Activated CD4-positive, CD25-positive, alpha-beta regulatory T cell treated with anti-CD3 and anti-CD28 coated beads, Interleukin-2, amount 50 U/mL, for 16 hours (primary cell): ENCODE measurements at regions not wholly inside any gene's neighbourhood (a gene's known extent, or its start where the extent isn't known, plus 50 kb on each side); places are given as distances from the start of the nearest gene placed in this dataset.

Experiments
- DNase-seq: peaks from one replicate; pipeline ENCODE4 v3.0.0-alpha.2; 2020; ENCODE audit warnings: low read depth, low spot score

DNA sequence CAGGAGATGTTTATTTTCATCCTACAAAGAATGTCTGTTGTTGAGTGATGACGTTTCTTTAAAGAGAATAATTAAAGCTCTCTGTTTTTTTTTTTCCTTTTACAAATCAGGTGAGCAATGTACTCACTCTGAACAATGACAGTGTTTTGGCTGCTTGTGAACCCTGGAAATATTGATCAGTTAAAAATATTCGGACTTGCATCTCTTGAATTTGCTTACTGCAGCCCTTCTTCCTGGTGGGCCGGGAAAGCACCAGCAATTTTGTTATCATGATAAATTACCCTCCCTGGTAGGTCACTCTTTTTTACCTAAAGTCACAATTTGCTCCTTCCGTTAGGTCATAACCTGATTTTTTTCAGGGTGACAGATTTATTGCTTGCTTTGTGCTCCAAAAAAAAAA lies 72.3 kb upstream of the NR5A2 start:
- no peak for DNase-seq

DNA sequence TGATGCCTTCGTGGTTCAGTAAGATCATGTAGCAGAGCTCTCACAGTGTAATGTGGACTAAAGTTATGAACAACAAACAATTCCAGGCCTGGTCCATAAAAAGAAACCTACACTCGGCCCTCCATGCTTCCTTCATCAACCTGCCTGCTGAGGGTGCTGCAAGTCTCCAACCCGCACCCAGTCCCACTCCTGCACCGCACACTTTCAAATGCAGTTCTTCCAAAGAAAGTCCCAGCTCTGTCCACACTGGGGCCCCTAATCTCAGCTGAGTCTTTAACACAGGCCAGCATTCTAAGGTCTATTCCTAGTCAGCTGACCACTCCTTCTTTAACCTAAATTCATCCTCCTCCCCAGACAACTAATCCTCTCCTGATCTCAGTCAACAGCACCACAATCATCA lies 71.5 kb upstream of the NR5A2 start:
- DNase-seq, result no peak

DNA sequence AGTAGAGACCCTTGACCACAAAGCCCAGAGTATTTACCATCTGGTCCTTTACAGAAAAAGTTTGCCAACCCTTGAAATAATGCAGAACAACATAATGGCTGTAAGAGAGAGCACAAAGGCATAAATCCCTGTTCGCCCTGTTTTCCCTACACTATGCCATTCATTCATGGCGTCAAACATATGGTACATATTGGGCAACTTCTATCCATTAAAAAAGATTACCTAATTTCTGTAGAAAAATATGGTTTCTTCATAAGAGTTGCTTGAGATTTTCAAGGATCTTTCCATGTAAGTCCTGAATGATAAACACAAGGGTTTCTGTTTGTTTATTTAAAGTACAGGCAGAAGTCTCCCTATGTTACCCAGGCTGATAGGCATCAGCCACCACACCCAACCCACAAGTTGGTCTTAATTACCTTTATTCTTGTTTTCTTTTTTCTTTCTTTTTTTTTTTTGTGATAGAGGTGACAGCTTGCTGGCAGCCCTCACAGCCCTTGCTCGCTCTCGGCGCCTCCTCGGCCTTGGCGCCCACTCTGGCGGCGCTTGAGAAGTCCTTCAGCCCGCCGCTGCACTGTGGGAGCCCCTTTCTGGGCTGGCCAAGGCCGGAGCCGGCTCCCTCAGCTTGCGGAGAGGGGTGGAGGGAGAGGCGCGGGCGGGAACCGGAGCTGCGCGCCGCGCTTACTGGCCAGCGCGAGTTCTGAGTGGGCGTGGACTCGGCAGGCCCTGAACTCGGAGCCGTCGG lies 68.3 kb upstream of the NR5A2 start:
- no peak for DNase-seq

DNA sequence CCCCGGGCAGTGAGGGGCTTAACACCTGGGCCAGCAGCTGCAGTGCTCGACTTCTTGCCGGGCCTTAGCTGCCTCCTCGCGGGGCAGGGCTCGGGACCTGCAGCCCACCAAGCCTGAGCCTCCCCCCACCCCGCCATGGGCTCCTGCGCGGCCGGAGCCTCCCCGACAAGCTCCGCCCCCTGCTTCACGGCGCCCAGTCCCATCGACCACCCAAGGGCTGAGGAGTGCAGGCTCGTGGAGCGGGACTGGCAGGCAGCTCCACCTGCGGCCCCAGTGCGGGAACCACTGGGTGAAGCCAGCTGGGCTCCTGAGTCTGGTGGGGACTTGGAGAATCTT lies 67.8 kb upstream of the NR5A2 start:
- DNase-seq, result no peak

DNA sequence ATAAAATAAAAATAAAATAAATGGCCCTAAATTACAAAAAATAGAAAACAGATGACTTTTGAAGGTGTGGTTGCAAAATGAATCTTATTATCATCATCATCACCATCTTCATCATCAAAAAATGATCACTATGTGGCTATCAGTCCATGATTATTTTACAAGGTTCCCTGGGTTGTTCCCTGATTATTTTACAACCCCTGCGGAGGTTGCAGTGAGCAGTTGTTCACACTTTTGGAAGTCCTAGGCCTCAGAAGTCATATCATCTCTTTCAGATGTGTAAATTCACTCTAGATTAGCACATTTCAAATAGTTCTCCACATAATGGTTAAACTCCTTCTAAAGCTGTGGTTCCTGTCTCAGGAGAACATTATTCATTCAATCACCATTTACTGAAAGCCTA lies 57.4 kb upstream of the NR5A2 start:
- no peak for DNase-seq

DNA sequence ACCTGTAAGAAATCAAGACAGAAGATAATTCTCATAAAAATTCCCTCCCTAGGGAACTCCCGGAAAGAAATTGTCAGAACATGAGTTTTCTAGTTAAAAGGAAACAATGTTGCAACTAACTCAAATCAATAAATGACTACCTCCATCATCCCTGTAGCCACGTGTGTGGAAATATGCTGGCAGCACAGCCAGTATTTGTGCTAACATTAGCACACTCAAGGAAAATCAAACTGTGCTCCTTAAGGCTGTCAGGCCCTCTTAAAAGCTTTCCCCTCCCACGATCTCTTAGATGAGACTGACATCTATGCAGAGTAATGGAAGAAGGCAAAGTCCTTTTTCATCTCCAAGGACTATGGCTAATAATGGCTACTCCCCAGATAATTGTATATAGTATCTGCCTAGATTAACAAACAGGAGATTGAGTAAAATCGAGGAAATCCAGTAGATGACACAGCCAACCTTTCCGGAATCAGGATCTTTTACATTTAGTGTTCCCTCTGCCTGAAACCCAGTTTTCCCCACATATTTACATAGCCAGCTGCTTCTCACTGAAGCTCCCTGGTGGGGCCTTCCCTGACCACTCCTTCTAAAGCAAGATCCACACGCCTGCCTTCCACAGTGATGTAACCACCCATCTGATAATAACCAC lies 50.9 kb upstream of the NR5A2 start:
- DNase-seq, result no peak
